ENCODE measurements at regions not wholly inside any gene's neighbourhood (a gene's known extent, or its start where the extent isn't known, plus 50 kb on each side); places are given as distances from the start of the nearest gene placed in this dataset.

DNA sequence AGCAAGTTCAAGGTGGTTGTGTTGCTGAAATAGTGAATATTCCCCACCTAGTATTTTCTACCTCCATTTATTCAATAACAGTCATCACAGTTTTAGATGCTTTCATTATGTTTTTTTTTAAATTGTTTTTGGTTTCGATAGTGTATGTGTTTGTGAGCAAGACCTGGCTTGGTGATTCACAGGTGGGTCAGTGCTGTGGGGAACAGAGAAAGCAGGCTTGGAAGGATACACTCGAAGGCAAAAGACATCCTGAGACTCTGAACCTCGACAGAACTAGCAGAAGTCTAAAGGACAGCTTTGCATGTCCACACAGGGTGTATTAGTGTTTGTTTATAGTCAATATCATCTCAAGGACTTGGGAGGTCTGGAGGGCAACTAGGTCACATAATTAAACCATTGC, 551.5 kb downstream of the RIT2 start:
- ChIA-PET CTCF (no interaction called here), POLR2A (no interaction called here)
- DNase-seq (ENCODE audit: low read depth): no peak
- Histone ChIP-seq H3K36me3 (ENCODE audit: control insufficient read depth, insufficient read depth, low read length) (no peaks in the 10 kb centered on the region), H3K4me3 (ENCODE audit: low read depth, low read length) (no peak overlapping the region), H3K27me3 (ENCODE audit: control insufficient read depth, insufficient read depth, low read length) (no peaks in the 10 kb centered on the region)
- TF ChIP-seq, protein P1, sequence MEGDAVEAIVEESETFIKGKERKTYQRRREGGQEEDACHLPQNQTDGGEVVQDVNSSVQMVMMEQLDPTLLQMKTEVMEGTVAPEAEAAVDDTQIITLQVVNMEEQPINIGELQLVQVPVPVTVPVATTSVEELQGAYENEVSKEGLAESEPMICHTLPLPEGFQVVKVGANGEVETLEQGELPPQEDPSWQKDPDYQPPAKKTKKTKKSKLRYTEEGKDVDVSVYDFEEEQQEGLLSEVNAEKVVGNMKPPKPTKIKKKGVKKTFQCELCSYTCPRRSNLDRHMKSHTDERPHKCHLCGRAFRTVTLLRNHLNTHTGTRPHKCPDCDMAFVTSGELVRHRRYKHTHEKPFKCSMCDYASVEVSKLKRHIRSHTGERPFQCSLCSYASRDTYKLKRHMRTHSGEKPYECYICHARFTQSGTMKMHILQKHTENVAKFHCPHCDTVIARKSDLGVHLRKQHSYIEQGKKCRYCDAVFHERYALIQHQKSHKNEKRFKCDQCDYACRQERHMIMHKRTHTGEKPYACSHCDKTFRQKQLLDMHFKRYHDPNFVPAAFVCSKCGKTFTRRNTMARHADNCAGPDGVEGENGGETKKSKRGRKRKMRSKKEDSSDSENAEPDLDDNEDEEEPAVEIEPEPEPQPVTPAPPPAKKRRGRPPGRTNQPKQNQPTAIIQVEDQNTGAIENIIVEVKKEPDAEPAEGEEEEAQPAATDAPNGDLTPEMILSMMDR (IDR thresholded peaks at IDR 0.05; ENCODE audit: insufficient read depth, low read depth, low read length): no peak

DNA sequence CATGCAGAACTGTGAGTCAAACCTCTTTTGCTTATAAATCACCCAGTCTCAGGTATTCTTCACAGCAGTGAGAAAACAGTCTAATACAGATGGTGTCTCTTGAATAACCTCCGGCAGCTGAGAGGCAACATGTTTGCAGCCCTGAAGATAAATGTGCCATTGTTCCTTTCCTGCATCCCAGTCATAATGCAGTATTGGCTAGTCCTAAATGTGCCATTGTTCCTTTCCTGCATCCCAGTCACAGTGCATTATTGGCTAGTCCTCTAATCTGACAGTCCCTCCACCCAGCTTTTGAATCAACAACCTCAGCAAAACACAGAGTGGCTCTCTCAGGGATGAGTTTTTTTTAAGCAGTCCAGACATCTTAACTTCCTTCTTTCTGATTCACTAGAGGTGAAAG, 550.7 kb downstream of the RIT2 start:
- ChIA-PET CTCF (interaction anchor here (0.7 kb wide), 1 partner anchor 300 kb away, joined by 3 read pairs; no protein-coding TSS in a partner anchor), POLR2A (no interaction called here)
- TF ChIP-seq, protein P1 (IDR thresholded peaks at IDR 0.05; ENCODE audit: insufficient read depth, low read depth, low read length): no peak

DNA sequence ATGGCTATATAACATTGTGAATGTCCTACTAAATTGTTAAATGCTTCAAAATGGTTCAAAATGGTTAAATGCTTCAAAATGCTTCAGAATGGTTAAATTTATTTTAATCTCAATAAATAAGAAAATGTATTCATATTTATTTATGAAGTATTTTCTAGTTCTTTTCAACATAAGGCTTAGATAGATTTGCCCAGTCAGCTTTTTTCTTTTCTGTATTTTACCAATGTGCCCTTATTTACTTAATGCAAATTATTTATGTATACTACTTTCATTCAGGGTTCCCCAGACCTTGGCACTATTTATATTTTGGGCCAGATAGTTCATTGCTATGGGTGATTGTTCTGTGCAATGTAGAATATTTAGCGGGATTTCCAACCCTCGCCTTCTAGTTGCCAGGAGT, 546.7 kb downstream of the RIT2 start:
- CTCF ChIA-PET: no interaction called here
- no peak overlapping the region for H3K4me3 ChIP-seq (ENCODE audit: low read depth, low read length)
- no peak for DNase-seq (ENCODE audit: low read depth)
- POLR2A ChIA-PET: no interaction called here
- TF ChIP-seq, protein P1 (IDR thresholded peaks at IDR 0.05; ENCODE audit: insufficient read depth, low read depth, low read length): no peak
- no peaks in the 10 kb centered on the region for H3K36me3 ChIP-seq (ENCODE audit: control insufficient read depth, insufficient read depth, low read length)
- H3K27me3 ChIP-seq (ENCODE audit: control insufficient read depth, insufficient read depth, low read length): no peaks in the 10 kb centered on the region

More for the DNA sequence above, 550.7 kb downstream of the RIT2 start:
- Histone ChIP-seq H3K36me3 (ENCODE audit: control insufficient read depth, insufficient read depth, low read length) (no peaks in the 10 kb centered on the region), H3K27me3 (ENCODE audit: control insufficient read depth, insufficient read depth, low read length) (no peaks in the 10 kb centered on the region), H3K4me3 (ENCODE audit: low read depth, low read length) (no peak overlapping the region)
- no peak for DNase-seq (ENCODE audit: low read depth)

DNA sequence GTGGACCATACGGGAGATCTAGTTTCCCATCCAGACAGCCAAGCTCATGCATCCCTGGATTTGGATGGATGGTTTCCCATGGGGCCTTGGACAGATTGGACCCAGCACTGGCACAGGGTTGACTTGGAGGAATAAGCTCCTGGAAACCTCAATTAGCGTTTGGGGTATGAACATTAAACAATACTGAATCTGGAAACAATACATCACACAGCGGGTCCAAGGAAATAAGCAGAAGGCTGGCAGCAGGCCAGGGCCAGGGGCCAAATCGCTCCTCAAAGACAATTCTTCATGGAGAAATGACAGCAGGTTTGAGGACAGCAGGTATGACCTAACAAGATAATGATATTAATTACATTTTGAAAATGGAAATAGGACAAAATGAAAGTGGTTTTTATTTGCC, 540.6 kb downstream of the RIT2 start:
- no peaks in the 10 kb centered on the region for H3K27me3 ChIP-seq (ENCODE audit: control insufficient read depth, insufficient read depth, low read length)
- no peak overlapping the region for H3K4me3 ChIP-seq (ENCODE audit: low read depth, low read length)
- H3K36me3 ChIP-seq (ENCODE audit: control insufficient read depth, insufficient read depth, low read length): no peaks in the 10 kb centered on the region
- CTCF ChIA-PET: no interaction called here
- TF ChIP-seq, protein P1 (IDR thresholded peaks at IDR 0.05; ENCODE audit: insufficient read depth, low read depth, low read length): no peak
- no peak for DNase-seq (ENCODE audit: low read depth)
- POLR2A ChIA-PET: no interaction called here

DNA sequence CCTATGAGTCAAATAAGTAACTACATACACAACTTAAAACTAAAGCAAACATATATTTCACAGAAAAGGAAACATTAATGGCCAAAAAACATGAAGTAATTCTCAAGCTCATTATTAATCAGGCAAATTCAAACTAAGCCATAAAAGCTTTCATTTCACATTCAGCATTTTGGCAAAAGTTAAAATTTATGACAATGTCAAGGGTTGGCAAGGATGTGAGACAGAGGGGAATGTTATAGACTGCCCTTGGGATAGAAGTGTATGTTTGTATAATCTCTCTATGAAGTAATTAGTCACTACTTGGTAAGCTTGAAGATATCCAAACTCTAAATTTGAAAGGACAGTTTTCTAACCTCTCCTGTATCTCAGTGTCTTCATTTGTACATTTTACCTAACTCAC, 539.4 kb downstream of the RIT2 start:
- H3K4me3 ChIP-seq (ENCODE audit: low read depth, low read length): no peak overlapping the region
- POLR2A ChIA-PET: no interaction called here
- no peak for DNase-seq (ENCODE audit: low read depth)
- CTCF ChIA-PET: no interaction called here
- no peaks in the 10 kb centered on the region for H3K27me3 ChIP-seq (ENCODE audit: control insufficient read depth, insufficient read depth, low read length)
- no peaks in the 10 kb centered on the region for H3K36me3 ChIP-seq (ENCODE audit: control insufficient read depth, insufficient read depth, low read length)
- TF ChIP-seq, protein P1 (IDR thresholded peaks at IDR 0.05; ENCODE audit: insufficient read depth, low read depth, low read length): no peak
